ENCODE measurements at regions not wholly inside any gene's neighbourhood (a gene's known extent, or its start where the extent isn't known, plus 50 kb on each side); places are given as distances from the start of the nearest gene placed in this dataset.
"Not testable (repeated sequence)": the region's sequence is repeated elsewhere in the genome, so short reads cannot be mapped to it uniquely, and the experiment has no call there.

DNA sequence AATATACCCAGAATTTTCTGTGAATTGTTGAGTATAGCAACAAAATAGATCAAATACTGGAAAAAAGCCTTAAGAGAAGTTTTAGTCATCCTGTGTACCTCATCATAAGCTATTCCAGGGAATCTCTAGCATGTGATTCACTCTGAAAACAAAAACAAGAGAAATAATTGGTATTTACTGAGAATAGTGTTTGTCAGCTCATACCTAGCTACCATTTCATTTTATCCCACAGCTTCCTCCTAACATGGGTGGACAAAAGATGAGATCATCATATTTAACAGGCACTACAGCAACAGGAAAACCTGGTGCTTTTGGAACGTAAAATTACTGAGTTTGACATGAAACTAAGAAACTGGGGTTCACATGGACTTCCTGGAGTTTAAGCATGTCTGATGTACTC lies 753.5 kb upstream of the NECTIN3 start:
- DNase-seq (ENCODE audit: low read depth) = peak; percentile 61
- no peak for TF ChIP-seq CTCF (conservative IDR thresholded peaks at IDR 0.05; ENCODE audit: control insufficient read depth, insufficient read depth, low read depth, low read length)
- no peak overlapping the region for H3K4me3 ChIP-seq (ENCODE audit: control insufficient read depth, low read depth, low read length)

DNA sequence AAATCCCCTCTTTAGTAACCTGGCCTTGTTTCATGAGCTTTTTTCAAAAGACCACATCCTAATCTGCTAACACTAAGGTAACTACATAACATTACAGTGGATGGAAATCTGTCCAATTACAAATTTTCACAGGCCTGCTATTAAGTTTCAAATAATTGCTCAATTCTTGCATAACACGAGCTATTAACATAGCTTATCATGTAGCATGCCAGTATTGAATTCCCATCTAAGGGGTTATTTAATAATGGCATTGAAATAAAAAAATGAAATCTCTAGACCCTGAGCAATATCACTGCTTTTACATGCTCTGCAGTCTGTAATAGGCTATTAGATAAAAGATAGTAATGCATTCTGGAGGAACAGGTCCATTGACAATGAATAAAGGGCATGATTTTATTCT lies 748.3 kb upstream of the NECTIN3 start:
- DNase-seq (ENCODE audit: low read depth) = no peak
- TF ChIP-seq CTCF (conservative IDR thresholded peaks at IDR 0.05; ENCODE audit: control insufficient read depth, insufficient read depth, low read depth, low read length) = no peak
- no peak overlapping the region for H3K4me3 ChIP-seq (ENCODE audit: control insufficient read depth, low read depth, low read length)

DNA sequence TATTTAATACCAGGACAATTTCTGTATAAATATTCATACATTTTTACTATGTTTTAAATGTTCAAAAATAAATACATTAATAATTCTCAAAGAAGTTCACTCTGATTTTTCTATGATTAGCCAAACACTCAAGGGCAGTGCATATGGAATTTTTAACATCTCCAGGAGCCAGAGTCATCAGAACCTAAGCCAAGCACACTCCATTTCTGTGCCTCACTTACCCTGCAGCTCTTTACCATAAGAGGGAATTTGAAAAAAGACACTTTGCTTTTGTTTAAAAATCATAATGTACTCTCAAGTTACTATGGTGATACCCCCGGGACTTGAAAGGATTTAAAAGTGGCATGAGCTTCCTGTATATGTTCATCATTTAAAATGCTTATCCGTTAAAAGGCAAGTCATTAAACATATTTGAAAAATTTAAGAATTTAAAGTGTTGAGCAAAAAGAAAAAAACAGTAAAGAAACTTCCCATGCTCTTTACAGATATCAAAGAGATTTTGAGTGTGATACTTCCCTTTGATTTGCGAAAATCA lies 747.4 kb upstream of the NECTIN3 start:
- no peak overlapping the region for H3K4me3 ChIP-seq (ENCODE audit: control insufficient read depth, low read depth, low read length)
- TF ChIP-seq CTCF (conservative IDR thresholded peaks at IDR 0.05; ENCODE audit: control insufficient read depth, insufficient read depth, low read depth, low read length) = no peak
- no peak for DNase-seq (ENCODE audit: low read depth)

- H3K4me3 ChIP-seq (ENCODE audit: control insufficient read depth, low read depth, low read length) = no peak overlapping the region
- TF ChIP-seq CTCF (conservative IDR thresholded peaks at IDR 0.05; ENCODE audit: control insufficient read depth, insufficient read depth, low read depth, low read length) = no peak
- DNase-seq (ENCODE audit: low read depth) = peak; percentile 34
Measured at GRCh38 chr3:110327870-110328269, 743.7 kb upstream of the NECTIN3 start.

- DNase-seq (ENCODE audit: low read depth); H3K4me3 ChIP-seq (ENCODE audit: control insufficient read depth, low read depth, low read length): not testable (repeated sequence)
Measured at GRCh38 chr3:110331562-110331961, 740.1 kb upstream of the NECTIN3 start.

- no peak for DNase-seq (ENCODE audit: low read depth)
- H3K4me3 ChIP-seq (ENCODE audit: control insufficient read depth, low read depth, low read length) = no peak overlapping the region
- no peak for TF ChIP-seq CTCF (conservative IDR thresholded peaks at IDR 0.05; ENCODE audit: control insufficient read depth, insufficient read depth, low read depth, low read length)
Measured at GRCh38 chr3:110332629-110333028, 739.0 kb upstream of the NECTIN3 start.

DNA sequence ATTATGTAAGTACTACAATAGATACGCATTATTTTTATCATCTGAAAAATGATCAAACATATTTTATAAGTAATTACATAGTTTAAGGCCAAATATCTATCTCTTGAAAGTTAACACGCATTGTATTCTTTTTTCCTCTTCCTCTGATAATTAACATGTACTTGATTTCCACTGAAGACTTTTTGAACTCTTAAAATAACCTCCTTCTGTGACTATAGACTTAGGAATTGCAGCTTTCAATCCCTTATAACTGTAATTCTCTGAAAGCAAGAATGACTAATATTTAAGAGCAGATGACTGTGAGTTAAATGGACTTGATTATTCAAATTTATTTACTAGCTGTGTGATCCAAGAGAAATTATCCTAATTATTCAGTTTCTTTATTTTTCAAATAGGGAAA lies 730.6 kb upstream of the NECTIN3 start:
- no peak overlapping the region for H3K4me3 ChIP-seq (ENCODE audit: control insufficient read depth, low read depth, low read length)
- TF ChIP-seq CTCF (conservative IDR thresholded peaks at IDR 0.05; ENCODE audit: control insufficient read depth, insufficient read depth, low read depth, low read length) = no peak
- peak; percentile 54 for DNase-seq (ENCODE audit: low read depth)
